IPS-18c (cell line): ENCODE measurements at regions not wholly inside any gene's neighbourhood (a gene's known extent, or its start where the extent isn't known, plus 50 kb on each side); places are given as distances from the start of the nearest gene placed in this dataset.
"Not testable (repeated sequence)": the region's sequence is repeated elsewhere in the genome, so short reads cannot be mapped to it uniquely, and the experiment has no call there.

Experiments
- H3K4me3 ChIP-seq: 2 replicates; pipeline ENCODE4 v1.7.0; 2013; ENCODE audit warnings: low read depth, mild to moderate bottlenecking, low read length, moderate library complexity; ENCODE audit not compliant: insufficient read depth
- H3K9me3 ChIP-seq: one replicate; pipeline ENCODE4 v1.6.1; 2013; ENCODE audit warnings: mild to moderate bottlenecking, low read length, moderate library complexity; ENCODE audit not compliant: control insufficient read depth, insufficient read depth

- not testable (repeated sequence) for H3K9me3 ChIP-seq, H3K4me3 ChIP-seq
Observed at GRCh38 chr14:105678057-105678456, 151.7 kb downstream of the TMEM121 start.

DNA sequence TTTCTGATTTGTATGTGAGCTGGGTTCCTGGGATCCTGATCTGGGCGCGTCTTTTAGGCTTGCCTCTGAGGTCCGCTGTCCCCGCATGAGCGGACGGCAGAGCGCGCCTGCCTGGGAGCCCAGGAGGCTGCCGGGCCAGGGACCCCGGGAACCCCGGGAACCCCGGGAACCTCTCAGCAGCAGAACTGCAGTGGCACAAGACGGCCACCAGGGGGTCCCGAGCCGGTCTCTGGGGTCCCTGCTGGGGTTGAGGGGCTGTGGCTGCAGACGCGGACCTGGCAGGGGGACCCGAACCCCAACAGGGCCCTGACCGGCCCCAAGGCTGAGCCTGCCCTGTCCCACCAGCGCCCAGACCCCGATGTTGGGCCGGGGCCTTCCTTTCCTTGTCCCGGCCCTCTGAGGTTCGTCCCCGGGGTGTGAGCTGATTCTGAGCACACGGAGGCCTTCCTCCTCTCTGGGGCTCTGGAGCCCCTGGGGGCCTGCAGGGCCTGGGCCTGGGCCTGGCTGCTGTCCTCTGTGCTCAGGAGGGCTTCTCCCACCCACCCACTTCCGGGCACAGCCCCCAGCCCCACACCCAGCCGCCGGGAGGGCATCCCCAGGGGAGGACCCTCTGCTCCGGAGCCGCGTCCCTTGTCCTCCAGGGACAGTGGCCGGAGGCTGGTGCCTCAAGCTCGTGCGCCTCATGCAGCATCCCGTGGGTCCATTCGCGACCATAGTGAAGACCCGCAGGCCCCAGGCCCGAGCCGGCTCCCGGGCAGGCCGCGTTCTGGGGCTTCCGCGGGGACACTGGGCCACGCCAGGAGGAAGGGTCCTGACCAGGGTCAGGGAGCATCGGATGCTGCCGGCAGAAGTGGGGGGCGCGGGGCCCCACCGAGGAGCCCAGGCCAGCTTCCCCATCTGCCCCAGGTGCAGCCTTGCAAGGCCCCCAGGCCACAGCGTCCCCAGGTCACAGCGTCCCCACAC, 152.9 kb downstream of the TMEM121 start:
- not testable (repeated sequence) for H3K9me3 ChIP-seq, H3K4me3 ChIP-seq

- not testable (repeated sequence) for H3K4me3 ChIP-seq, H3K9me3 ChIP-seq
Observed at GRCh38 chr14:105679959-105680735, 153.8 kb downstream of the TMEM121 start.

DNA sequence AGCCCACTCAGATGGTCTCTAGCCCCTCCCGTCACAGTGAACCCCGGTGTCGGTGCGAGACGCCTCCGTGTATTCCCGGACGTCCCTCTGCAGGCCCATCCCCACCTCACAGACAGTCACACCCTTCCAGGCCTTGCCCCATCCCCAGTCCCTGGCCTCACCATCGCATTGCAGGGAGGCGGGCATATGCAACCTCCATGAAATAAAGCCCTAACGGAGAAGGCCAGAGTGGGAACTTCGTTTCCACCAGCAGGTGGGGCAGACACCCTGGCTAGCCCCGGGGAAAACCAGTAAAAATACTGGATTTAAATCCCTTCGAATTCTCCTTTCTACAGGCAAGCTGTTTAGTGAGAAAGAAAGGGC, 154.3 kb downstream of the TMEM121 start:
- not testable (repeated sequence) for H3K9me3 ChIP-seq, H3K4me3 ChIP-seq

DNA sequence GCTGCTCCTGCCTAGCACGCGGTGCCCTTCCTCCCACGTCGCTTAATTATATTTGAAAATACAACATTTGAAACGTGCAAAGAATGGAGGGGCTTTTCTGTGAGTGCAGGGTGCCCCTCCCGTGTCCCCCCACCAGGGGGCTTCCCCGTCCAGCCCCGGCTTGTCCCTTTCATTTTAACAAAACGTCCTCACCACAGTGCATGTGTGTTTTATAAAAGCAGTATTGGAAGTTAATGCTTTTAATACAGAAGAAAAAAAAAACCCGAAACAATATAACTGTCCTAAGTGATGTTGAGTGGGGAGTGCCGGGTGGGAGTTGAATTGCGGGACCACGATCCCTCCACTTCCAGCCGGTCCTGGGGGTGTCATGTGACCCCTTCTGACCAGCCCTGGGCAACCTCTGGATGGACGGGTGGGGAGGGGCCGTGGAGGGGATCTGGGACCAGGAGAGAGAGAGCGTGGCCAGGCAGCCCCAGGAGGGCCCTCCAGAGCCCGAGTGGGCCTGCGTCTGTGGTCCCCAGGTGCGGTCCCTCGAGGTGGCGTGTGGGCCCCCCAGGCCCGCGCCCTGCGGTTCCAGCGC, 155.3 kb downstream of the TMEM121 start:
- not testable (repeated sequence) for H3K9me3 ChIP-seq

DNA sequence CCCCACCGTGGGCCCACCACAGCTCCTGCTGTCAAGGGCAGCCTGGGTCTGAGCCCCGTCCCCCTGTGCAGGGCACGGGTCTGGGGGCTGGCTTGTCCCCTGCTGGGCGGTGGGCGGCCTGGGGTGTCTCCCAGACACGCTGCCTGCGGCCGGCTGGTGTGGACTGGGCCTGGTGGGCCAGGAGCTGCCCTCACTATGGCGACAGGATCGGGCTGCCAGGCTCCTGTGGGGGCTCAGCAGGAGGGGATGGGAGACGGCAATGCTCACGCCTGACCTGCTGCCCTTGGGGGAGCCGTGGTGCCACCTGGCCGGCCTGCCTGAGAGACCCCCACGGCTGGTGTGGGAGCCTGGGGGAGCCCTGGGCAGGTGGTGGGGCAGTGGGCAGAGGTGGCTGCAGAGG, 156.1 kb downstream of the TMEM121 start:
- H3K4me3 ChIP-seq, H3K9me3 ChIP-seq: not testable (repeated sequence)

More for the DNA sequence above, 155.3 kb downstream of the TMEM121 start:
- H3K4me3 ChIP-seq, result not testable (repeated sequence)

- H3K4me3 ChIP-seq, result no peak overlapping the region
- H3K9me3 ChIP-seq, result peaks cover 10% of the 10 kb centered on the region
Observed at GRCh38 chr14:105682956-105683570, 156.7 kb downstream of the TMEM121 start.

DNA sequence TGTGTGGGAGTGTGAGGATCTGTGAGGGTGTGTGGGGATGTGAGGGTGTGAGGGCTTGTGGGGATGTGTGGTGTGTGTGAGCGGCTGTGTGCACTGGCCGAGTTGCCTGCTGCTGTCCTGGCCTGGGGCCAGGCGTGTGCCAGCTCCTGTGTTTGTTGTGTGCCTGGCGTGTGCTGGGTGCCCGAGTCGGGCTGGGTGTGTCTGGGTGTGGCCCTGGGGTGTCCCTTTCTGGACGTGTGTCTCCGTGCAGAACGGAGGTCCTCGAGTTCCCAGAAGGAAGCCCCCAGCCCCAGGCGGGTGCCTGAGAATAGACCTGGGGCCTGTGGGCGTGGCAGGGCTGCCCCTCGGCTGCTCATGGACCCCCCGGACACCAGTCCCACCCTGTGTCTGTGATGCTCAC, 157.7 kb downstream of the TMEM121 start:
- peaks cover 14% of the 10 kb centered on the region for H3K9me3 ChIP-seq
- H3K4me3 ChIP-seq, result not testable (repeated sequence)

- H3K4me3 ChIP-seq, result not testable (repeated sequence)
- peaks cover 14% of the 10 kb centered on the region for H3K9me3 ChIP-seq
Observed at GRCh38 chr14:105684597-105684996, 158.2 kb downstream of the TMEM121 start.

GRCh38 chr14:105685003-105685402, 158.6 kb downstream of the TMEM121 start:
- Histone ChIP-seq H3K9me3 (peaks cover 14% of the 10 kb centered on the region), H3K4me3 (no peak overlapping the region)

GRCh38 chr14:105685605-105686004, 159.2 kb downstream of the TMEM121 start:
- H3K4me3 ChIP-seq, result not testable (repeated sequence)
- peaks cover 15% of the 10 kb centered on the region for H3K9me3 ChIP-seq

GRCh38 chr14:105686050-105686449, 159.7 kb downstream of the TMEM121 start:
- H3K9me3 ChIP-seq, result peaks cover 17% of the 10 kb centered on the region
- not testable (repeated sequence) for H3K4me3 ChIP-seq

- peaks cover 17% of the 10 kb centered on the region for H3K9me3 ChIP-seq
- not testable (repeated sequence) for H3K4me3 ChIP-seq
Observed at GRCh38 chr14:105686462-105687170, 160.2 kb downstream of the TMEM121 start.

DNA sequence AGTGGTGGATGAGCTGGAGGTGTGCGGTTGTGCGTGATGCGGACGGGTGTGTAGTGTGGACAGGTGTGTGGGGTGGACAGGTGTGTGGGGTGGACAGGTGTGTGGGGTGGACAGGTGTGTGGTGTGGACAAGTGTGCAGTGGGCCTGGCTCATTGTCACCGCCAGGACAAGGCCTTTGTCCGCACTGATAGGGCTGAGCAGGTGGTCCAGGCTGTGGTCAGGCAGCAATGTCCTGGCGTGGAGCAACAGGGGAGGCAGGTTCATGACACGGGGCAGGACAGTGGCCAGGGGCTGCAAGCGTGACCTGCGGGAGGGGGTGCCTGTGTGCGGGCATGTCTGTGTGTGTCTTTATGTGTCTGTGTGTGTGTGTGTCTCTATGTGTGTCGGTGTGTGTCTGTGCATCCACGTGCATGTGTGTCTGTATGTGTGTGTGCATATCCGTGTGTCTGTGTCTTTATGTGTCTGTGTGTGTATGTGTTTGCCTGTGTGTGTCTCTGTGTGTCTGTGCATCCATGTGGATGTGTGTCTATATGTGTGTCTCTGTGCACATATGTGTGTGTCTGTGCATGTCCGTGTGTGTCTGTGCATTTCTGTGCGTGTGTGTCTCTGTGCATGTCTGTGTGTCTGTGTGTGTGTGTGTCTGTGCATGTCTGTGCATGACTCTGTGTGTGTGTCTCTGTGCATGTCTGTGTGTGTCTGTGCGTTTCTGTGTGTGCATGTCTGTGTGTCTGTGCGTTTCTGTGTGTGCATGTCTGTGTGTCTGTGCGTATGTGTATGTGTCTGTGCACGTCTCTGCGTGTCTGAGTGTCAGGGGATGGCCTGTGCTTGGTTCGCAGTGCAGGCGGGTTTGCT, 161.0 kb downstream of the TMEM121 start:
- H3K4me3 ChIP-seq, result not testable (repeated sequence)
- peaks cover 17% of the 10 kb centered on the region for H3K9me3 ChIP-seq

GRCh38 chr14:105688023-105688351, 161.6 kb downstream of the TMEM121 start:
- H3K4me3 ChIP-seq, result not testable (repeated sequence)
- H3K9me3 ChIP-seq, result peaks cover 17% of the 10 kb centered on the region

GRCh38 chr14:105688664-105689221, 162.4 kb downstream of the TMEM121 start:
- H3K4me3 ChIP-seq, result not testable (repeated sequence)
- H3K9me3 ChIP-seq, result peaks cover 17% of the 10 kb centered on the region
